Activated T-cell treated with anti-CD3 and anti-CD28 coated beads for 4 hours (primary cell): ENCODE measurements at regions not wholly inside any gene's neighbourhood (a gene's known extent, or its start where the extent isn't known, plus 50 kb on each side); places are given as distances from the start of the nearest gene placed in this dataset.

Experiments used
- DNase-seq: peaks from one replicate; pipeline ENCODE4 v3.0.0-alpha.2; 2020

GRCh38 chr14:49527221-49527620 lies 59.0 kb downstream of the RPS29 start:
- DNase-seq: no peak

DNA sequence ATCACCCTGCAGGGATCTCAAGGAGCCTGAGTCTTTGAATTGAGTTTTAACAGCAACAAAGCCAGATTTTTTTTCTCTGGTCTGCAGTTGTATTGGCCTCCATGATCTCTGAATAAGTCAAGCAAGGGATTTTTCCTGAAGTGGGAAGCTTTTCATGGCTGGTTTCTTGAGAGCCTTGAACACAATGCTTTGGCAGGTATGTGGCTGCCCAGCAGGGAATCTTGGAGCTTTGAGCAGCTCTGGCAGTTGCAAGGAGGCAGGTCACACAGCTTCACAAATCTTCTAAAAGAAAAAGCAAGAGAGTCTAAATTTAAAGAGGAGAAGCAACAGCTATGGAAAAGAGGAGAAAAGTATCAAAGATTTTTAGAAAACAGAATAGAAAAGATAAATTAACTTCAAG lies 60.1 kb downstream of the RPS29 start:
- DNase-seq: no peak

DNA sequence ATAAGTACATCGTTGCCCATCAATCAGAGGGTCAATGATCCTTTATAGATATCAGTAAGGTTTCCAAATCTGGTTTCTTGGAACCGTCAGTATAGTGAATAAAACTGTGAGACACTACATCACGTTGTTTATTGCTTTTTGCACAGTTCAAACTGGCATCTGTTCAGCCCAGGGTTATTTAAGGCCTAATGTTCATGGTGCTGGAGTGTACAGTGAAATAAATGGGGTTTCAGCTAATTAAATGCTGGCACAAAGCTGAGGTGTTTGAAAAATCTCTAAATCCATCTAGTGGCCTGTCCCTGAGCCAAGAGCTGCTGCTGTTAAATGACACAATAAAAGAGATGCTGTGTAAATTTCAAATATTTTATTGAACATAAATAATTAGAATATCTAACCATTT lies 69.9 kb downstream of the RPS29 start:
- no peak for DNase-seq

DNA sequence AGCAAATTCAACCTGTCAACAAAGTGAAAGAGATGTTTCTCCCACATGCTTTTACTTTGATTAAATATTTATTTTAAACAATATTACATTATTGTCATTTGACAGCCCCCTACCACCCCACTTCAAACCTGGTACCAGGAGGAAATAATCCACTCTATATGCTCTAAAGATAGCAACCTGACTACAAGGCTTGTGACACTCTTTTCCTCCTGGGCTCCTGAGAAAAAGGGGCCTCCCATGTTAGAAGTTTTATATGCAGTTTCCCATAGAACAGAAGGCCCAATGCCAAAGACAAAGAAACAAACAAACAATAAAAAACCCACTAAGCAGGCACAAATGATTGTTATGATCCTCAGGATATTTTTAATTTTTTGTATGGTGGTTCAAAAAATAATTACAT lies 73.6 kb downstream of the RPS29 start:
- no peak for DNase-seq

DNA sequence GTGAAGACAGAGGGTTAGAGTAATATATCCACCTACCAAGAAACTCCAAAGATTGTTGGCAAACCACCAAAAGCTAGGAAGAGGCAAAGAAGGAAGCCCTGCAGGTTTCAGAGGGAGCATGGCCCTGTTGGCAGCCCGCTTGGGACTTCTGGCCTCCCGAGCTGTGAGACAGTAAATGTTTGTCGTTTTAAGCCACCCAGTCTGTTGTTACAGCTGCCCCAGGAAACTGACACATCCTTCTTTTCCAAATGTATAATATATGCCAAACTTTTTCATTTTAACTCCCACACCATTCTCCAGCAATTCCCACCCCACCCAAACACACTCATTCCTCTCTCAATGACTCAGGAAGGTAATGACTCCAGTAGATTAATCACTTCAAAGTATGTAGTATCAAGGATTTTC lies 74.0 kb downstream of the RPS29 start:
- DNase-seq: no peak

DNA sequence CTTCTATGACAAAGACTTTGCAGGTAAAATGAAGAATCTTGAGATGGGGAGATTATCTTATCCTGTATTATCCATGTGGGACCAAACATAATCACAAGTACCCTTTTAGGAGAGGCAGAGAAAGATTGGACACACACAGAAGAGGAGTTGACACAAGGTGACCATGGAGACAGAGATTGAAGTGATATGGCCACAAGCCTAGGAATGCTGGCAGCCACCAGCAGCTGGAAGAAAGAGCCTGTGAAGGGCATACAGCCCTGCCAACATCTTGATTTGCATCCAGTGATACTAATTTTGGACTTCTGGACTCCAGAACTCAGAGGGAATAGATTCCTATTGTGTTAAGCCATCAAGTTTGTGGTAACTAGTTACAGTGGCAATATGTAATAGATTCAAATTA lies 78.1 kb downstream of the RPS29 start:
- no peak for DNase-seq

- DNase-seq: no peak
Observed at GRCh38 chr14:49506650-49507049, 79.5 kb downstream of the RPS29 start.

DNA sequence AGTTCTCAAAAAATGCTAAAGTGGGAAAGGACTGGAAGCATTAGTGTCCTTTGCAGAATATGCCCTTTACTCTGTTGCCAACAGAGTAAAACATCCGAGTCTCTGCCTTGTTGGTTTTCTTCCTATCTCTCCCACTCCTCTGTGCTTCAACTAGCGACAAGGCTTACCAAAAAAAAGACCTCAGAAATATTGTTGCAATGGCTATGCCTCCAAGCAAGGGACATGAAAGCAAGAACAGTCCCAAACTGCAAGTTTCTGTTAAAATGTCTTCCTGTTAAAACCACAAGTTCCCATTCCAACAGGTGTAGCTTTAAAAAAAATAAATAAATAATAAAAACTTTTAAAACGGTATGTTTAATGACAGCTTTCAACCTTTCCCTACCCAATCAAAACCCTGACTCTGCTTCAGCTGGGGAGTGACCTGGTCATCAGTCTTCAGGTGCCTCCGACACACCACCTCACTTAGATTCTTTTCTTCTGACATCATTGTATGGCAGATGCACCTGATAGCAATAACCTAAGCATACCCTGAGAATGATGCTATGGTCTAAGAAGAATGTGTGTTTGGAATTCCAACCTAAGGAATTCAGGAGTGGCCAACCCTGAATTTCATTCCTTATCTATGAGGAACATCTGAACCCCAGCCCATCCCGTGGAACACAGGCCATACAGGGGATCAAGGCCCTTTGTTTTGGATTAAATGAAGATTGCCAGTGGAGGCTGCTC lies 81.0 kb downstream of the RPS29 start:
- no peak for DNase-seq

DNA sequence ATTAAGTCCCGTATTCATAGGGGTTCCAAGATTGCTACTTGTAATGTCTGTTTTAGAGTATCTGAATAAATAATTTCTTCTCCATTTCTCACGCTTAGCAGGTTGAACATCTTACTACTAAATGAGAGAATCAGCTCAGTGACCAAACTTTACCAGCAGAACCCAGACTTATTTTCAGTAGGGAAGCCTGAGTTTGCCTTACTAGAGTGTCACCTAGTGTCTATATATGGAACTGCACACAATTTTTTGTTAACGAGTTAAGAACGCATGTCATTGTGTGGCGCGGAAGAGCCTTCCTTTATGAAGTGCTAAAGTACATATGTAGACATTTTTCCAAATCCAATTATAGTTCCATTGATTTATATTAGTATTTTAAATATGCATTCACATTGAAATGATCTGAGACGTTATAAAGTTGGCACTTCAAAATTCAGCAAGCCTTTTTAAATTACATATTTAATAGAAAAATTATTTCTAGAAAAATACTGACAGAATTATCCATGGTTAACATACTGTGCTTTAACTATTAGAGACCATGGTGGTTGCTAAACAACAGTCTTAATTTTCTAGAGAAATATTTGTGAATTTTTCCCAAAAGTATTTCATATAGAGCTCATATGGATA lies 88.3 kb downstream of the RPS29 start:
- DNase-seq: no peak

GRCh38 chr14:49497267-49497666 lies 88.9 kb downstream of the RPS29 start:
- no peak for DNase-seq

GRCh38 chr14:49494836-49495235 lies 91.3 kb downstream of the RPS29 start:
- no peak for DNase-seq

DNA sequence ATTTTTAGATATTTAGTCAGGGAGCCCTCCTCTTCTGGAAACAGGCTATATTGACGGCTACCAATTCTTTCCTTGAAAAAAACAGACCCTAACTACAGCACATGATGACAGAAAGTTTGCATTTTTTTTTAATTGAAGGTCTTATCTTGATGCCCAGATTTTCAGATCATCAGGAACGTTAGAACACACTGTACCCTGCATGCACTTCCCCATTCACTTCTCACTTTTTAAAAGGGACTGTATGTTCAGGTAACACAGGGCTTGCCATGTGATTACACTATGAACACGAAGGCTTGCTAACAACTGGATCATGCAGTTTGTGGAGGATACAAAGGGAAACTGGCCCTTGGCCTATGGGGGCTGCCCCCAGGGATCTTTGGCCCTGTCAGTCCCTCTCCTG lies 92.6 kb downstream of the RPS29 start:
- no peak for DNase-seq

GRCh38 chr14:49492151-49492550 lies 94.0 kb downstream of the RPS29 start:
- no peak for DNase-seq

DNA sequence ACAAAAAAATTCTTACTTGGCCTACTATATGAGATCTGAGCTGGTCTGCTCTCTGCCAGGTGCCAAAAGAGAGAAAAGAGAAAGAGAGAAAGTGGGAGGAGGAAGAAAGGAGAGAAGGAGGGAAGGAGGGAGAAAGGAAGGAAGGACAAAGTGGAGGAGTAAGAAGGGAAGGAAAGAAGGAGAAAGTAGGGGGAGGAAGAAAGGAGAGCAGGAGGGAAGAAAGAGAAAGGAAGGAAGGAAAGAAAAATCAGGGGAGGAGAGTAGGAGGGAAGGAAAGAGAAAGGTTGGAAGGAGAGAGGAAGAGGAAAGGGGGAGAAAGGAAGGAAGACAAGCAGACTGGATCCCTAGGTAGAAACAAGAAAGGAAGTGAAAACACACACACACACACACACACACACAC lies 96.8 kb downstream of the RPS29 start:
- DNase-seq: no peak

DNA sequence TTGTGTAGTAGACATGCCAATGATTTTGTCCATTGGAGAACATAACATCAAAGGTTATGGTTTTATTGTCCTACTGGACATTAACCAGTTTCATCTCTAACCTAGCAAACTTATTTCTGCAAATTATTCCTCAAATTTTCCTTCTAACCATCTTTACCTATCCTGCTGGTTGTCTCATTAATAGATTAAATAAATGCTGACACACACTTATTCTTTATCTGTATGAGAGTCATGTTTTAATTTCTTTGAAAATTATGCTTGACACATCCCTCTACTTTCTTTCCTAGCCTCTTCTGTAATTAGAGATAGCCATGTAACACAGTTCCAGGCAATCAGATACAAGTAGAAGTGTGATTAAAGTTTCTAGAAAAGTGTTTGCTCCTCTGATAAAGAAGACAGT lies 98.9 kb downstream of the RPS29 start:
- no peak for DNase-seq

- DNase-seq: no peak
Observed at GRCh38 chr14:49485290-49485689, 100.9 kb downstream of the RPS29 start.

- DNase-seq: no peak
Observed at GRCh38 chr14:49484180-49484579, 102.0 kb downstream of the RPS29 start.

DNA sequence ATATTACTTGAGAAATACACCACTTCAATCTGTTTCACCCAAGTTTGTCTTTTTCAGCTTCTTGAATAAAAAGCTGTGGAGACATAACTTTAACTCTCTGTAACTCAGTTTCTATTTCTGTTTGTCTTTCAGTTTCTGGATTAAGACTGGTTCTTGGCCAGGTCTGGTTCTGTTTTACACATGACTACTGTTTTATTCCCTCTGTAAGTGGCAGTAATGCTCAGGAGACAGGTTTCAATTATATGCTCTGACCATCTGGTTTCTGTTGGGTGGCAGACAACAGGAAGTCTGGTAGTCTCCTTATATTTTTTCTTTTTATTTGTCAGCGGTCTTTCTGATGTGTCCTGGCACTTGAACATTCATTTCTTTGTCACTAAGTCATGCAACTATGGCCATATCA lies 102.9 kb downstream of the RPS29 start:
- DNase-seq: no peak

DNA sequence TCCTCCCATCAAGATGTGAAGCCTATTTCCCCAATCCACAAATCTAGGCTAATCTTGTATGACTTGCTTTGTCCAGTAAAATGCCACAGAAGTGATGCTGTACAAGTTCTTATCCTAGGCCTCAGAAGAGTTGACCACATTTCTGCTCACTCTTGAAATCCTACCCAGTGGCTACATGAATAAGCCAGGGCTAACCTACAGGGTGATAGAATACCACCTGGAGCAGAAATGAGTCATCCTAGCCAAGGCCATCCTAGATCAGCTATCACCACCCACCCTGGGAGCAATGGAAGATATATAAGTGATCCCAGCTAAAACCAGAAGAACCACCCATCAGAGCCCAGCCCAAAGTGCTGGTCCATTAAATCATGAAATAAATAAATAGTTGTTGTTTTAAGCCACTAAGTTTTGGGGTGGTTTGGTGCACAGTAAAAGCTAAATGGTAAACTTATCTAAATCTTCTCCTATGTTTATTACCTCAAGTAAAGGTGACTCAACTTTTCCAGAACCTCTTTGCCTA lies 105.1 kb downstream of the RPS29 start:
- no peak for DNase-seq

DNA sequence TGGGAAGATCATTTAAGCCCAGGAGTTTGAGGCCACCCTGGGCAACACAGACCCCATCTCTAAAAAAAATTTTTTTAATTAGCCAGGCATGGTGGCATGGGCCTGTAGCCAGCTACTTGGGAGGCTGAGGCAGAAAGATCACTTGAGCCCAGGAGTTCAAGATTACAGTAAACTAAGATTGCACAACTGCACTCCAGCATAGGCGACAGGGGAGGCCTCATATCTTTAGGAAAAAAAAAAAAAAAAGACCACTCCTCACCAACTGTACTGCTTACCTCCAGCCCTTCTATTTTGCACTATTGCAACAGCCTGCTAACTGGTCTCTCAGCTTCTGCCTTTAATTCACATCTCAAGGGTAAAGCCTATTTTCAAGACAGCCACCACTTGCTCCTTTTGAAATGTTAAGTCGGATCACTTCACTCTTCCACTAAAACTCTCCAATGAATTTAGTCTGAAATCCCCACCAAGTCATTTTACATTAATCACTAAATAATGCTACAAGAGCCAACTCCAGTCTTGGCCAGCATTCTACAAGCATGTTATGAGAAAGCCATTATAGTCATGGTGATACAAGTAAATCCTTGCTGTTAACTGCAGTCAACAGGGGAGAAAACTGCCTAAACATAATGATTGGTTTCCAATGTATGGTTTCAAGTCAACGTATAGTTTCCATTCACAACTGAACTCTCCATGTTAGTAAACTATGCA lies 106.0 kb downstream of the RPS29 start:
- no peak for DNase-seq

- no peak for DNase-seq
Observed at GRCh38 chr14:49479432-49479831, 106.7 kb downstream of the RPS29 start.

GRCh38 chr14:49478784-49479183 lies 107.4 kb downstream of the RPS29 start:
- DNase-seq: no peak

DNA sequence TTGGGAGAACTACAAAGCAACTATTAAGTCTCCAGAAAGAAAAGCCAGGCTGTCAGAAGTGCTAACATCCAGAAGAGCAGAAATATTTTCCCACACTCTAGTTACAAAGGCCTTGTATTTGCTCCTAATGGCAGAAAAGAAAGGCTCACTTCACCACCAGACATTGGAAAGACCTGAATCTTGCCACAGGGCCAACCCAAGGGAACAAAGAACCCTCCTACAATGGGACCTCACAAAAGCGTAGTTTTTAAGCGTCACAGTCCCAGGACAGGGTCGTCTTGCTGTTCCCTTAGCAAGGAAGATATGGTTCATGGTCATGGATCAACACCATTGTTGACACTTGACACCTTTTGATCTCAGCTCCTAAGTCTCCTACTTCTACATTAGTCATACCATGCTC lies 119.1 kb downstream of the RPS29 start:
- DNase-seq: no peak

DNA sequence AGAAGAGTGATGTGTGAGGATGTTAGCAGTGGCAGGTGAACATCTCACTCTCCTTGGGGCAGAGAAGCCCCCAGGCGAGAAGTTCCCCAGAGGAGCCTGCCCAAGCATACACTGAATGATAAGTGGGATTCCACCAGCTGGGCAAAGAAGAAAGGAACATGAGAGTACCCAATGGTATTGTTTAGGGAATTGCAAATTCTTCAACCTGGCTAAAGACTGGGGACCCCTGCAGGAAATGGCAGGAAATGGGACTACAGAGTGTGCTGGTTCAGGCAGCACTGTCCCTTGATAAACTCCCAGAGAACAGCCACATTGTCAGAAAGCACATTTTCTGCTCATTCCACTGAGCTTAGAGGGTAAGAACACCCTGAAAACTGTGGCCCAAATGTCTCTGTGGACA lies 121.3 kb downstream of the RPS29 start:
- DNase-seq: no peak
